Omental fat pad (tissue), 3 donors: ENCODE measurements at regions not wholly inside any gene's neighbourhood (a gene's known extent, or its start where the extent isn't known, plus 50 kb on each side); places are given as distances from the start of the nearest gene placed in this dataset.

Experiments
- ATAC-seq: fragments of 150-250 bp; one replicate; pipeline ENCODE4 v1.9.1; 2016; ENCODE audit warnings: mild to moderate bottlenecking, moderate library complexity; ENCODE audit not compliant: low FRiP score
- DNase-seq: peaks from one replicate; pipeline ENCODE4 v3.0.0-alpha.2; 2019; ENCODE audit warnings: low spot score
- TF ChIP-seq, protein P1 (sequence below), 3 donors: fragments of 450-650 bp; IDR thresholded peaks; one replicate each; pipeline ENCODE4 v1.5.1; 2016 to 2017; ENCODE audit warnings: antibody characterized with exemption in 3 of 3, mild to moderate bottlenecking in 3 of 3, moderate library complexity in 2 of 3

DNA sequence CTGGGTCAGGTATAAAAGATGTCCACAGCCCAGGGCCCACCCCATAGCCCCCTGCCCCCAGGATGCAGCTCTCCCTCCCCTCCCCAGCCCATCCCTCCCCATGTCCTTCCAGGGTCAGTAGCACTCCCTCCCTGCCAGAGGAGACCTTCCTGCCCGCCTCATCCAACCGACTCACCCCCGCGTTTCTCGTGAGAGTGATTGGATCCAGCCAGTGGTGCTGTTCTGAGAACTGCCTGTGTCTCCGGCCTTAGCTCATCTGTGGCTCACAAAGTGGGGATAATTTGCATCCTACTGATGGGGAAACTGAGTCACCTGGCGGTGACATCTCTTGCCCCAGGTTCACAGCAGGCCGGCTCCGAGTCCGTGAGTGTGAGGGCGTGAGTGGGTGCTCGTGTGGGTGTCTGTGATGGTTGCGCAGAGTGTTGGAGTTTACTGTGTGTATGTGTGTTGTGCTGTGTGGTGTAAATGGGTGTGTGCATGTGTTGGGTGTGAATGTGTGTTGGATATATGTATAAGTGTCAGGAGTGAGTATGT lies 90.7 kb upstream of the GSE1 start:
- TF ChIP-seq, protein P1, sequence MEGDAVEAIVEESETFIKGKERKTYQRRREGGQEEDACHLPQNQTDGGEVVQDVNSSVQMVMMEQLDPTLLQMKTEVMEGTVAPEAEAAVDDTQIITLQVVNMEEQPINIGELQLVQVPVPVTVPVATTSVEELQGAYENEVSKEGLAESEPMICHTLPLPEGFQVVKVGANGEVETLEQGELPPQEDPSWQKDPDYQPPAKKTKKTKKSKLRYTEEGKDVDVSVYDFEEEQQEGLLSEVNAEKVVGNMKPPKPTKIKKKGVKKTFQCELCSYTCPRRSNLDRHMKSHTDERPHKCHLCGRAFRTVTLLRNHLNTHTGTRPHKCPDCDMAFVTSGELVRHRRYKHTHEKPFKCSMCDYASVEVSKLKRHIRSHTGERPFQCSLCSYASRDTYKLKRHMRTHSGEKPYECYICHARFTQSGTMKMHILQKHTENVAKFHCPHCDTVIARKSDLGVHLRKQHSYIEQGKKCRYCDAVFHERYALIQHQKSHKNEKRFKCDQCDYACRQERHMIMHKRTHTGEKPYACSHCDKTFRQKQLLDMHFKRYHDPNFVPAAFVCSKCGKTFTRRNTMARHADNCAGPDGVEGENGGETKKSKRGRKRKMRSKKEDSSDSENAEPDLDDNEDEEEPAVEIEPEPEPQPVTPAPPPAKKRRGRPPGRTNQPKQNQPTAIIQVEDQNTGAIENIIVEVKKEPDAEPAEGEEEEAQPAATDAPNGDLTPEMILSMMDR (IDR thresholded peaks at IDR 0.05), result no peak
- no peak for DNase-seq
- no peak for ATAC-seq

DNA sequence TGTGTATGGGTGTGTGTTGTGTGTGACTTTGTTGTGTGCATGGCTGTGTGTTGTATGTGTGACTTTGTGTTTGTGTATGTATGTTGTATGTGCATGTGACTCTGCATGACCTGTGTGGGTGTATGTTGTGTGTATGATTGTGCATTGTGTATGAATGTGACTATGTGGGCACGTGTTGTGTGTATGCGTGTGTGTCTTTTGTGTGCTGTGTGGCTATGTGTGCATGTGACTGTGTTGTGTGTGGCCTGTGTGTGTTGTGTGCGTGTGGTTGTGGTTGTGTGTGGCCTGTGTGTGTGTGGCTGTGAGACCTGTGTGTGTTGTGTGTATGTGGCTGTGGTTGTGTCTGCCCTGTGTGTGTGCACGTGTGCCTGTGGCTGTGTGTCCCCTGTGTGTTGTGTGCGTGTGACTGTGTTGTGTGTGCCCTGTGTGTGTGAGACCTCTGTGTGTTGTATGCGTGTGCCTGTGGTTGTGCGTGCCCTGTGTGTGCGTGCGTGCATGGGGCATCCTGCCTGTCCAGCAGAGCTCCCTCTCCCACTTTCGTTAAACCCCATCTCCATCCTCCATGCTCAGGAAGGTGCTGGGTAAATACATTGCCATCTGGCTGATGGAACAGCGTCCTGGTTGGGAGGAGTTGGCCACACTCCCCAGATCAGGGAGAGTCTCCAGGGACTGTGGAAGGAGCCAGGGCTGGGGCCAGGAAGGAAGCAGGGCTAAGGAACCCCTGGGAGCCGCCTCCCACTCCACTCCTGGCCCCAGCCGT lies 90.1 kb upstream of the GSE1 start:
- DNase-seq (no peak), ATAC-seq (no peak)
- TF ChIP-seq, protein P1 (IDR thresholded peaks at IDR 0.05), result no peak

DNA sequence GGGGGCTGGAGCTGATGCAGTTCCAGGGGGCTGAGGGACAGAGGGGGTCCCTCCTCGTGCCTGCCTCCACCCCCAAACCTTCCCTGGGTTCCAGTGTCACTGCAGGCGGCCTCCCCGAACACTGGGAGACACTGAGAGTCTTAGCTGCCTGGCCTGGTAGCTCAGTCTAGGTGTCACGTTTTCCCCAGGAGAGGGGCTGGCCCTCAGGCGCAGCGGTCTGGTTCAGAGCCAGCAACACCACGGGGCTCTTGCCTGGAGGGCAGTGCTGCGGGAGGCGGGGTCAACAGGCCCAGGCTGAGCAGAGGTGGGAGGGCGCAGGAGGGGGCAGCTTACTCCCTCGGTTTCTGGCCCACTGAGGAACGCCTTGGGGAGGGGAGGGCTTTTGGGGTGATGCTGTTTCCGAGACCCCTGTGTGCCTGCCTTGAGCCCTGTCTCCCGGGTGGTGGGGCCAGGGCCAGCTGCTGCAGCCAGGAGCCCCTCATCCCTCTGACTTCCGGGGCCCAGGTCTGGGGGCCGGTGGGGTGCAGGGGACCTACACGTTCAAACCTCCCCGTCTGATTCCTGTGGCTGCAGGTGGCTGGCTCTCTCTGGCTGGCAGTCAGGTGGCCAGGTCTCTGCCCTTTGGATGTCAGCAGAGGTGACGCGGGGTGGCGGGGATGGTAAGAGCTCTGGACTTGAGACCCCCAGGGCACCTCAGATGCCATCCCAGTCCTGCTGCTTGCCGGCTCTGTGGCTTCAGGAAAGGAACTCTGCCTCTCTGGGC lies 89.3 kb upstream of the GSE1 start:
- DNase-seq (no peak), ATAC-seq (no peak)
- TF ChIP-seq, protein P1 (IDR thresholded peaks at IDR 0.05), result no peak

DNA sequence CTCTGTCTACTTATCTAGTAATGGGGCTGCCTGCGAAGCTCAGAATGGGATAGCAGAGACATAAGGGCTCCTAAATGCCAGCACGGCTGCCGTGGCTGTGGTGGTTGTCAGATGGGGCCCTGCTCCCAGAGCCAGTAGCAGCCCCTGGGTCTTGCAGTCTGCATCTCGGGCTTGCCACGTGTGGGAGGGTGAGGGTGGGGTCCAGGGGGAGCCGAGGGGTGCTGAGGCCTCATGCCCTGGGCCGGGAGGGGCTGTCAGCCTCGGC lies 88.8 kb upstream of the GSE1 start:
- ATAC-seq, result no peak
- DNase-seq, result no peak
- TF ChIP-seq, protein P1 (IDR thresholded peaks at IDR 0.05), result no peak

DNA sequence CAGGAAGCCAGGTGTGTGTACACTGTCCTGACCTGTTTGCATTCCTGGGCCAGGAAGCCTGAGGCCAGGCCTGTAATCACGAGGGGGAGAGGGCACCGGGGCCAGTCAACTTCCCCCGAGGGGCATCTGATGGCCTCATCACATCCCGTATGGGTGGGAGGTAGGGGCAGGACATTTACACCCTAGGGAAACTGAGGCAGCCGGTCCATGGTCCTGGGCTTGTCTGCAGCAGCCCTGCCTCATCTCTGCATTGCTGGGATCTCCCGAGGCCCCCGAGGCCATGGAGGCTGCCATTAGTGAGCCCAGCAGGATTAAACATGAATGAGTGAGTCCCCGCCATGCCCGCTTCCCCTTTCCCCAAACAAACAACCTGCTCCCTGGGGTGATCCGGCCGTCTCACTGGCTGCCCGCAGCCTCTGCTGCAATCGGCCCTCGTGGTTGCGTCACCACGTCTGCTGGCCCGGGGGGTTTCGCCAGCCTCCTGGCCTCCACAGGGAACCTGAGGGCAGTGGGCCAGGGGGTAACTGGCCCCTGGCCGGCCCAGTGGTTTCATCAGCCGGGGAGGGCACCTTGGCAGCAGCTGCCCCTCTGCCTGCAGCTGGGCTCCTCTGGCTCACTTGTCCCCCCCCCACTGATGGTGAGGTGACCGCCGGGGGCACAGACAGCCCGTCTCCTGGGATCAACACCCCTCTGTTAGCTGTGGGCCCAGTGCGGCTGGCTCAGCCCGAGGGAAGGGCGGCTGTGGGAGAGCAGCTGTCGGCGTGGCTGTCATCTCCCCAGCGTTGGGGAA lies 88.3 kb upstream of the GSE1 start:
- ATAC-seq (no peak), DNase-seq (no peak)
- TF ChIP-seq, protein P1 (IDR thresholded peaks at IDR 0.05), result no peak

DNA sequence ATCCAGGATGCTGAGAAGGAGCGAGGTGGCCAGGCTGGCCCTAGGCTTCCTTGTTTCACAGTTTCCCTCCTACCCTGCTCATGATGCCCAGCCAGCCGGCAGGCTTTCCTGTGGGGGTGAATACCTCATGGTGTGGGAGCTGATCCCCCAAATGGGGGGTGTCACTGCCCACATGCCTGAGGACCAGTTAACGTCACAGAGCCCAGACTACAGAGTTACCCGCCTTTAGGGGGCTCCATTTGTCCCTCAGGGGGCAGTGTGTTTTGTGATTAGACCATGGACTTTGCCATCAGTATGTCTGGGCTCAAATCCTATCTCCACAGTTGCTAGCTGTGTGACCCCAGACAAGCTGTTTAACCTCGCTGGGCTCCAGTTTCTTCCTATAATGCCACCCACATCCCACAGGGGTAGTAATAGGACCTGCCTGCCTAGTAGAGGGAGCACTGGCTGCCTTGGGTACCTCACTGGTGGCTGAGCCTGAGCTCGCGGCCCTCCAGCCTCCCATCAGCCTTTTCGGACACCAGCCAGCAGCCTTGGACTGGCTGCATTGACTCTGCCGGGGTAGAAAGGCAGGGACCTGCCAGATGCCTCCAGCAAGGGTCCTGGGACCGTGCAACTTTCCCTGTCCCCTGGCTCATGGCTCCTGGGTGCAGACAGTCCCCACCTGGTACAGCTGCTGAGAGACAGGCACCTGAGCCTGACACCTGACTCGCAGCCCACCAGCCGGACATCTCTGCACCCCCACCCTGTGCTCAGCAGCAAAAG lies 87.5 kb upstream of the GSE1 start:
- TF ChIP-seq, protein P1 (IDR thresholded peaks at IDR 0.05), result no peak
- no peak for ATAC-seq
- DNase-seq, result no peak
